ENCODE measurements at regions not wholly inside any gene's neighbourhood (a gene's known extent, or its start where the extent isn't known, plus 50 kb on each side); places are given as distances from the start of the nearest gene placed in this dataset.

DNA sequence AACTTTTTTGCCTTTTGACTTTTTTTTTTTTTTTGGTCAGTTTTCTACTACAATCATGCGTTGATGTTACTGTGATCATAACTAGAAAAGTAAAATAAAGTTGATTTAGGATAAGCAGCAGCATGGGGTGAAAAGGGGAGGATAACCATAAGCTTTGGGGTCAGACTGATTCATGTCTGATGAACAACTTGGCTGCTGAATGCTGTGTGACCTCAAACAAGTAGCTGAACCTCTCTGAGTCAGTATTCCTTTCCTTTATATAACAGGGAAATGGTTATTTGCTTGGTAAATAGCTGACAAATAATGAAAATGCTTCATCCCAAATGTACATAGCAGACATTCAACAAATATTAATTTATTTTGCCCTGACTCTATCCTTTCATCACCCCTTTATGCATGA lies 413.0 kb downstream of the VRK1 start:
- TF ChIP-seq, protein P1, sequence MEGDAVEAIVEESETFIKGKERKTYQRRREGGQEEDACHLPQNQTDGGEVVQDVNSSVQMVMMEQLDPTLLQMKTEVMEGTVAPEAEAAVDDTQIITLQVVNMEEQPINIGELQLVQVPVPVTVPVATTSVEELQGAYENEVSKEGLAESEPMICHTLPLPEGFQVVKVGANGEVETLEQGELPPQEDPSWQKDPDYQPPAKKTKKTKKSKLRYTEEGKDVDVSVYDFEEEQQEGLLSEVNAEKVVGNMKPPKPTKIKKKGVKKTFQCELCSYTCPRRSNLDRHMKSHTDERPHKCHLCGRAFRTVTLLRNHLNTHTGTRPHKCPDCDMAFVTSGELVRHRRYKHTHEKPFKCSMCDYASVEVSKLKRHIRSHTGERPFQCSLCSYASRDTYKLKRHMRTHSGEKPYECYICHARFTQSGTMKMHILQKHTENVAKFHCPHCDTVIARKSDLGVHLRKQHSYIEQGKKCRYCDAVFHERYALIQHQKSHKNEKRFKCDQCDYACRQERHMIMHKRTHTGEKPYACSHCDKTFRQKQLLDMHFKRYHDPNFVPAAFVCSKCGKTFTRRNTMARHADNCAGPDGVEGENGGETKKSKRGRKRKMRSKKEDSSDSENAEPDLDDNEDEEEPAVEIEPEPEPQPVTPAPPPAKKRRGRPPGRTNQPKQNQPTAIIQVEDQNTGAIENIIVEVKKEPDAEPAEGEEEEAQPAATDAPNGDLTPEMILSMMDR (IDR thresholded peaks at IDR 0.05) = no peak
- no peak for TF ChIP-seq POLR2A (IDR thresholded peaks at IDR 0.05; ENCODE audit: low read depth)
- no peak for TF ChIP-seq POLR2AphosphoS5 (IDR thresholded peaks at IDR 0.05)
- TF ChIP-seq EP300 (IDR thresholded peaks at IDR 0.05) = no peak
